Activated T-helper 1 cell treated with anti-CD3 and anti-CD28 coated beads, Interleukin-2, amount 50 U/mL, for 16 hours (primary cell): ENCODE measurements at regions not wholly inside any gene's neighbourhood (a gene's known extent, or its start where the extent isn't known, plus 50 kb on each side); places are given as distances from the start of the nearest gene placed in this dataset.
"Not testable (repeated sequence)": the region's sequence is repeated elsewhere in the genome, so short reads cannot be mapped to it uniquely, and the experiment has no call there.

Source experiments
- DNase-seq, 2 donors: peaks; one replicate each; pipeline ENCODE4 v3.0.0-alpha.2; 2020; ENCODE audit warnings: low read depth in 1 of 2, low spot score in 1 of 2

DNA sequence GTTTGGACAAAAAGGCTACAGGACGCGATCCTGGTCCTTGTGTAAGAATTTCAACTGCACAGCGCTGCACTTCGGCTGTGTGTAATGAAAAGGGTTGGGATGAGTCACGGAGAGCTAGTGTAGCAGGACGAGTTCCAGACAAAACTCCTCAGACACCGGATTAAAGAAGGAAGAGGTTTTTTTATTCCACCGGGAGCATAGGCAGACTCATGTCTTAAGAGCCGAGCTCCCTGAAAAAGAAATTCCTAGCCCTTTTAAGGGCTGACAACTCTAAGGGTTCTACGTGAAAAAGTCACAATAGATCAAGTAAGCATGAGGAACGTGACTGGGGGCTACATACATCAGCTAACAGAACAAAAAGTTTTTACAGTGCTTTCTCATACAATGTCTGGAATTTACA, 54.8 kb upstream of the FAM90A1 start:
- not testable (repeated sequence) for DNase-seq

DNA sequence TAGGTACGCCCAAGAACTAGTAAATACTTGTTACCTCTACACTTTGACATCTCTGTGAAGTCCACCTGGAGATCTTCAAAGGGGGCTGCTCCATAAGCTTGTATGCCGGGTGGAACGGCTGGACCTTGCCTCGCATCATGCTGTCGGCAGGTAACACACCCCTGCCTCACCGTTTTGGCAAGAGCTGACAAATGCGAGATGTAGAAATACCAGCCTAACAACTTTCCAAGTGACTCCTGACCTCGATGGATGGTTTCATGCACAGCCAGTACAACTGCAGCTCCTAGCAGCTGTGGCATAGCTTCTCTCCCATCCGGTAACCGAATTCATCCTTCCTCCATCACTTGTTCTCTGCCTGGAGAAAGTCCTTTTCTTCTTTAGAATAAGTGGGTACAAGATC, 58.3 kb upstream of the FAM90A1 start:
- not testable (repeated sequence) for DNase-seq

DNA sequence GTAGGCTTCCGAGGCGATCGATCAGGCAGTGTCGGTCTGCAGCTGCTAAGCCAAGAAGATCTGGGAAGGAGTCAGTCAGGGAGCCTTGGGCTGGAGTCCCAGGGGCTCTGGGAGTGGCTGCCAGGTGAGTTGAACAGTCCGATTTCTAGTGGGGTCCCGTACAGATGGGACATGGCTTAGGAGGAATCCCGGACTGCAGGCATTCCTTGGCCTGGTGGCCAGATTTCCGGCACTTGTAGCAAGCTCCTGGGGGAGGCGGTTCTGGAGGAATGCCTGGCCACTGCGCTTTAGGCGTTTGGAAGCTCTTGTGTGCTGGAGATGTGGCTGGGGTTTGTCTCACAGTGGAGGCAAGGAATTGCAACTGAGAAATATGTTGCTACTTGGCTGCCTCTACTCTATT, 64.3 kb upstream of the FAM90A1 start:
- not testable (repeated sequence) for DNase-seq

DNA sequence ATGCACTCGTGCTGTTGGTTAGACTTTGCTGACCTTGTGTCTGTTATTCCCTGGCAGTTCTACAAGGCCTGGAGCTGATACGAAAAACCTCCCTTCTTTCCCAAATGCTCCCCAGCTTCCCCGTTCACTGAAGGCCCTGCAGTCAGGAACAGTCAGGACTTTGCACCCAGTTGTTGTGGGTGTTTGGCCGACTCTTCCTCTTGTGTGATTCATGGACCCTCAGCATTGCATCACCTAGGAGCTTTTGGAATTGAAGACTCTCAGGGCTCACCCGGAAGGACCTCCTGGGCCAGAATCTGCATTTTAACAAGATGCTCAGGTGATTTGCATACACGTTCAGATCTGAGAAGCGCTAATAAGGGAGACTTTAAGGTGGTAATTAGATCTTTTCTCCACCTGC, 67.2 kb upstream of the FAM90A1 start:
- DNase-seq = not testable (repeated sequence)

DNA sequence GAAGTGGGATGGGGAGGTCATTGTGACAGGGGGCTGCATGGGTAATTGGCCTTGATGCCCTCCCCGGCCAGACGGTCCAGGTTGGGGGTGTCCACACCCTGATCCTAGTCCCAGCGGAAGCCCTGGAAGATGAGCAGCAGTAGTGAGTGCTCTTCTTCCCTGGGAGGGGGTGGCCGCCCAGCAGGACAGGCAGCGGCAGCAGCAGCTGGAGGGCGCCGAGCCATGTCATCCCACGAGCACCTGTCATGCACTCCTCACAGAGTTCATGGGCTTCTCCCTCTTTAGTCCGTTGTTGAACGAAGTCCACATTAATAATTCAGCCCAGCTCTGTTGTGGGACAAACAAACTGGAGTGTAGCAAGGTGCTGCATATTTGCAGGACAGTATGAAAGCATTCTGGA, 81.2 kb upstream of the FAM90A1 start:
- not testable (repeated sequence) for DNase-seq

DNA sequence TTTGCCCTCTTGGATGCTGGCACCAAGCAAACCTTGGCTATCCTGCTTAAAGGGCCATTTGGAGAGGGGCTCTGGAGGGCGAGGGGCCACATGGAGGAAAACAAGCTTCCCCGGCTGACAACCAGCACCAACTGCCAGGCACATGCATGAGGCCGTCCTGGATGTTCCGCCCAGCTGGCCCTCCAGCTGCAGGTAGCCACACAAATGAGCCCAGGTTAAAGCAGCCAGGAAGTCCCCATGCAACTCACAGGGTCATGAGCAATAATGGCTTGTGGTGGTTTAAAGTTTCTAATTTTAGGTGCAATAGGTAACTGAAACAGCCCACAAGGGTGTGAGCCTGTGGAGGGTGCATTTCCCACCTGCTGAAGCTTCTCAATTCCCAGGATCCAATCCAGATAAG, 88.6 kb upstream of the FAM90A1 start:
- DNase-seq = not testable (repeated sequence)

DNA sequence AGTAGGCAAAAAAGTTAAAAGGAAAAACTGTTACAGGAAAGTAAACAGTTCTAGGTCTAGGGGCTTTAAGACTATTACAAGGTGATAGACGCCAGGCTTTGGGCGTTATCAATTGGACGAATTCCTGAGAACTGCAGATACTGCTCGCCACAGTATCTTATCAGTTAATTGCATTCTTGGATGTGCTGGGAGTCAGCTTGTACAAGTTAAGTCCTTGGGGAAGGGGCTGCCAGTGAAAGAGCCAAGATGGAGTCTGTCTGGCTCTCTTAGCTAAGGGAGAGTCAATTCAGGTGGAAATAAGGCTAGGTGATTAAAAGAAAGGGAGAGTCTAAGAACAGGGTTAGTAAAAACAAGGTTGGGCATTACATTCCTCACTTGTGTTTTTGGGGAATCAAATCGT, 90.3 kb upstream of the FAM90A1 start:
- not testable (repeated sequence) for DNase-seq

DNA sequence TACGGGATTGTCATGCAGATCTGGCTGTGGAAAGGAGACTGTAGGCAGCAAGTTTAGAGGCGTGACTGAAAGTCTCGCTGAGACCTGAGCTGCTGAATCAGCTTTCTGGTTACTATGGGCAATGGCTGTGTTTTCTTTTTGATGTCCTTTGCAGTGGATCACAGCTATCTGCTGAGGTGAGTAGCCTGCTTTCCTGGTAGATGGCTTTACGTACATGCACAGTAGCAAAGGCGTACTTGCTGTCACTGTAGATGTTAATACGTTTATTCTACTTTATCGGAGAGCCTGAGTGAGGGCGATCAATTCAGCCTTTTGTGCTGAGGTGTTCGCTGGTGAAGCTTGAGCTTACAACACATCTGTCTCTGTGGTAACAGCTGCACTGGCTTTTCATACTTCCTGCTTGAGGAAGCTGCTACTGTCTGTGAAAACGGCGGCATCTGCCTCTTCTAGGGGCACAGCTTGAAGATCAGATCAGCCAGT, 92.9 kb upstream of the FAM90A1 start:
- peak in 1 of 2 donors; percentile 4 for DNase-seq

DNA sequence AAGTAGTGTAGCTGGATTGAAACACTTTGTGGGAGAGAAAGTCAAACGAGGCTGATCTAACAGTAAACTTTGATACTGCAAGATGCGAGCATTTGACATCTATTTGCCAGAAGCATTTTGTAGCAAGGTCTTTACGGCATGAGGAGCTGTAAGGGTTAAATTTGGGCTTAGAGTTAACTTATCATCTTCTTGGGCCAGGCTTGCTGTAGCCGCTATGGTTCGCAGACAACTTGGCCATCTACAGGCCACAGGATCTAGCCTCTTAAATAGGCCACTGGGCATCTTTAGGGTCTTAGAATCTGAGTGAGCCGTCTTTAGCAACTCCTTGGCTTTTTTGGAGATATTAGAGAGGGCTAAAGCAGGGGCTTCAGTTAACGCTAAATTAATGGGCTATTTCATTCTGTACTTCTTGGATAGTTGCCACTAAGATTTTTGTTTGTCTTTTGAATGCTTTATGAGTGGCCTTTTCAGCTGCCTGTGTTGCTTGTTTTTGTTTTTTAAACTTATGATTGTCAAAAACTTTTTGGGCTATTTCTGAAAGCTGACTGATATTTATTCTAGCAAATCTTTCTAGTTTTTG, 93.5 kb upstream of the FAM90A1 start:
- DNase-seq = not testable (repeated sequence)

DNA sequence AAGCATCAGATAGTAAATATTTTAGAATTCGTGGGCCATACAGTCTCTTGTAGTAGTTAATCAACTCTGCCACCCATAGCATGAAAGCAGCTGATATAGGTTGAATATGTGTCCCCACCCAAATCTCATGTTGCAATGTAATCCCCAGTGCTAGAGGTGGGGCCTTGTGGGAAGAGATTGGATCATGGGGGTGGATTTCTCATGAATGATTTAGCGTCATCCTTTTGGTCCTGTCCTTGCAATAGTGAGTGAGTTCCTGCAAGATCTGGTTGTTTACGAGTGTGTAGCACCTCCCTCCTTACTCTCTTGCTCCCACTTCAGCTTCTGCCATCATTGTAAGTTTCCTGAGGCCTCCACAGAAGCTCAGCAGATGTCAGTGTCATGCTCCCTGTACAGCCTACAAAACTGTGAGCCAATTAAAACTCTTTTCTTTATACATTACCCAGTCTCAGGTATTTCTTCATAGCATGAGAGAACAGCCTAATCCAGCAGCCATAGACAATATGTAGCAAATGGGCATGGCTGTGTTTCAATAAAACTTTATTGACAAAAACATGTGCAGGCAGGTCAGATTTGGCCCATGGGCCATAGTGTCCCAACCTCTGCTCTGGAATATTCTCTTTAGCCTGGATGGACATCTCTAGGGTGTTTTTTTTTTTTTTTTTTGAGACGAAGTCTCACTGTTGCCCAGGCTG, 97.9 kb upstream of the FAM90A1 start:
- not testable (repeated sequence) for DNase-seq

DNA sequence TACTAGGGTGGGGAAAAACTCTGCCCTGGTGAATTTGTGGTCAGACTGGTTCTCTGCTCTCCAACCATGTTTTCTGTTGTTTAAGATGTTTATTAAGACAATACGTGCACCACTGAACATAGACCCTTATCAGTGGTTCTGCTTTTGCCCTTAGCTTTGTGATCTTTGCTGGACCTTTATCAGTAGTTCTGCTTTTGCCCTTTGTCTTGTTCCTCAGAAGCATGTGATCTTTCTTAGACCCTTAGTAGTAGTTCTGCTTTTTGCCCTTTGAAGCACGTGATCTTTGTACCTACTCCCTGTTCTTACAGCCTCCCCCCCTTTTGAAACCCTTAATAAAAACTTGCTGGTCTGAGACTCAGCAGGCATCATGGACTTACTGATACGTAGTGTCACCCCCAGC, 101.4 kb upstream of the FAM90A1 start:
- not testable (repeated sequence) for DNase-seq

DNA sequence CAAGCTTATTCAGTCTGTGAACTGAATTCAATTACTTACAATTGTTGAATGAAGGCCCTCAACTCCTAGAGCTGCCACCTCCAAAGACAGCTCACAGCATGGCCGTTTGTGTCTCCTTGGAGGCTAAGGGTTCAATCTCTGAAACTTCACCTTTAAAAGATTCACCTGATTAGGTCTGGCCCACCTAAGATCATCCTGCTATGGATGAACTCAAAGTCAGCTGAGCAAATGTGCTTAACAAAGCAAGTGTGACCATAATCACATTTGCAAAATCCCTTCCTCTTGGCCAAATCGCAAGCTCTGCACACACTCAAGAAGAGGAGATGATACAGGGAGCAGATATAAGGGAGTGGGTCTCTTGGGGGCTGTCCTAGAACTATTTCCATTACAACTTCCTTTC, 105.0 kb upstream of the FAM90A1 start:
- DNase-seq = not testable (repeated sequence)

DNA sequence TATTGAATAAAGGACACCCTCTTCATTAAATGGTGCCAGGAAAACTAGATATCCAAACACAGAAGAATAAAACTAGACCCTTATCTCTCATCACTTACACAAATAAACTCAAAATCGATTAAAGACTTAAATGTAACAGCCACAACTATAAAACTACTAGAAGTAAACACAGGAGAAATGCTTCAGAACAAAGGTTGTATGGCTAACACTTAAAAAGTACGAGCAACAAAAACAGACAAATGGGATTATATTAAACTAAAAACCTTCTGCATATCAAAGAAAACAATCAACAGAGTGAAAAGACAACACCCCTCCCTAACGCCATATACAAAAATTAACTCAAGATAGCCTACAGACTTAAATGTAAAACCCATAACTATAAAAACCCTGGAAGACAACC, 104.7 kb upstream of the CLEC6A start:
- DNase-seq = not testable (repeated sequence)

DNA sequence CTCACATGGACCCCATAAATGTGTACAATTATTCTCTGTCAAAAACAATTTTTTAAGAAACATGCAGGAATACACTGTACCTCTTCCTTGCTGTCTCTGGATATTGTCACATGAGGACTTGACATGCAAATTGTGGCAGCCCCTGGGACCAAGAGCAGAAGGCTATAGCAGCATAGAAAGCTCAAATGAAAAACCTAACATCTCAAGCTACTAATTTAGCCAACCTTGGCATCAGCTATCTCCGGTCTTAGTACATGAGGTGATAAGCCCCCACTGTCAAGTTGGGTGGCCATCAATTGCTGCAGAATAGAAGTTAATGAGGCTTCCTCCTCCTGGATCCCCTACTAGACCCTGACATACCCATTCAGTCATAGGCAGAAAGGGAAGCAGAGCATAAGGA, 101.0 kb upstream of the CLEC6A start:
- not testable (repeated sequence) for DNase-seq

DNA sequence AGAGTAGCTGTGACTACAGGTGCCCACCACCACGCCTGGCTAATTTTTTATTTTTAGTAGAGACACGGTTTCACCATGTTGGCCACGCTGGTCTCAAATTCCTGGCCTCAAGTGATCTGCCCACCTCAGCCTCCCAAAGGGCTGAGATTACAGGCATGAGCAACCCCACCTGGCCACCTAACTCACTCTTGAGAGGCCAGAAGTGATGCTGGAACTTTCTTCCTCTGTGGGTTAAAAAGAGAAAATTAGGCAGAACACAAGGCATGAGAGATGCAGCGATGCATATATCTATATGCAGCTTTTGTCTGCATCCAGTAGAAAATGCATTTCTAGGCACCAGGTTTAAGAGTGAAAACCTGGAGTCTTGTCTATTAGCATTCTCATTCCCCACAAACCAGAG, 100.2 kb upstream of the CLEC6A start:
- not testable (repeated sequence) for DNase-seq

DNA sequence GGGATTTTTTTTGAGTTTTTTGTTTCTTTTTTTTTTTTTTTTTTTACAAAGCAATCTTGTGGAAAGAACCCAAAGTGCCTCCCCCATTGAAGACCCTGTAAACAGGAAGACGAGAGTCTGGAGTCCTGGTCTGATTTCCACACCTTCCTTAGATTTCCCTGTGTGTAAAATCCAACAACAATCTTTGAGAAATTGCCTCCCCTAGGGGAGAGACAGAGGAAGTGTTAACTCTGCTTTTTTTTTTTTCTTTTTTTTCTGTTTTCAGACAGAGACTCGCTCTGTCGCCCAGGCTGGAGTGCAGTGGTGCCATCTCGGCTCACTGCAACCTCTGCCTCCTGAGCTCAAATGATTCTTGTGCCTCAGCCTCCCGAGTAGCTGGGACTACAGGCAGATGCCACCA, 82.0 kb upstream of the CLEC6A start:
- DNase-seq = not testable (repeated sequence)

DNA sequence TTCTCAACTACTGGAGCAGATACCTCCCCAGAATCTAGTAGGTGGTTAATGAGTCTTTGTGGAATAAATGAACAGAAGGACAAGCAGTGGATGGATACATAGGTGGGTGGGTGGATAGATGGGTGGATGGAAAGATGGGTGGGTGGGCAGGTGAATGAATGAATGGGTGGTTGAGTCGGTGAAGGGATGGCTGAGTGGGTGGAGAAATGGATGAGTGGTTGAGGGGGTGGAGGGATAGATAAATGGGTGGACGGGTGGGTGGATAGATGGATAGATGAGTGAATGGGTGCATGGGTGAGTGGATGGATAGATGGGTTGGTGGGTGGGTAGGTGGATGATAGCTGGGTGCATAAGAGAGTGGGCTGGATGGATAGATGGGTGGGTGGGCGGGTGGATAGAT, 80.6 kb upstream of the CLEC6A start:
- not testable (repeated sequence) for DNase-seq

DNA sequence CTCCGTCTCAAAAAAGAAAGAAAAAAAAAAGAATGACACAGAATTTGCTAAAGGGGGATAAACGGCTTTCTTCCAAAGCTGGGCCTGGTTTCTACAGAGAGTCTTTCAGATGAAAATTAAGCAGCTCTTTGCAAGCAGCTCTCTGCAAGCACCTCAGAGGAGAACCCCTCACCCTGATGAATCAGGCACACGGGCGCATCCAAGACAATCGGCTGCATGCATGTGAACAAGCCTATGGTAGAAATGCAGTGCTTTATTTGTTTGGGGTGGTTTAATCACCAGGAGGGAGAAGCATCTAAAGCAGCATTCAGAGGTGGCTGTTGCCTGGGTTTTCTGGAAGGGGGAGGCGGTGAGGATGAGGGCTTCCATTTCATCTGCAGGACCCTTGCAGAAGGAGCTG, 78.0 kb upstream of the CLEC6A start:
- DNase-seq = not testable (repeated sequence)

DNA sequence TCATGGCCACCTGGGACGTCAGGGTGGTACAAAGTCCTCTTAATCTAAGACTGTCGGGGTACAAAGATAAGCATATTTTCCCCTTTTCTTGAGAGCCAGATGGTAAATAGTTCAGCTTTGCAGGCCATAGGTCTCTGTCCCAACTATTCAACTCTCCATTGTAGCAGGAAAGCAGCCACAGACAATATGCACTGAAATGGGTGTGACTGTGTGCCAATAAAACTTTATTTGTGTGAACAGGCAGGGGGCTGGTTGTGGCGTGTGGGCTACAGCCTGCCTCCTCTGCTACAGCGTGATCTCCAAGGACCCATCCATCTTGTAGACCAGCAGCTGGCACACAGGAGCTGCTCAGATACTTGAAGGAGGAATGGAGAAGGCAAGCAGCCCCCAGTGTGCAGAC, 73.2 kb upstream of the CLEC6A start:
- not testable (repeated sequence) for DNase-seq

DNA sequence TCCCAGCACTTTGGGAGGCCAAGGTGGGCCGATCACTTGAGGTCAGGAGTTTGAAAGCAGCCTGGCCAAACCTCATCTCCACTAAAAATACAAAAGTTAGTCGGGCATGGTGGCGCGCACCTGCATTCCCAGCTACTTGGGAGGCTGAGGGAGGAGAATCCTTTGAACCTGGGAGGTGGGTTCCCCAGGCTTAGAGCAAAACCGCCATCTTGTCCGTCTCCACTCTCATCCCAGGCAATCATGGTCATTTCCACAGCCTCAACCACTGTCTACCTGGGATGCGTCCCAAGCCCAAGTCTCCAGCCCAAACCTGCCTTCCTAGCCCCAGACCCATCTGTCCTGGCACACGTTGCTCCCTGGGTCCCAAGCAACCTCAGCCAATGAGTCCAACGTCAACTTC, 71.1 kb upstream of the CLEC6A start:
- not testable (repeated sequence) for DNase-seq

DNA sequence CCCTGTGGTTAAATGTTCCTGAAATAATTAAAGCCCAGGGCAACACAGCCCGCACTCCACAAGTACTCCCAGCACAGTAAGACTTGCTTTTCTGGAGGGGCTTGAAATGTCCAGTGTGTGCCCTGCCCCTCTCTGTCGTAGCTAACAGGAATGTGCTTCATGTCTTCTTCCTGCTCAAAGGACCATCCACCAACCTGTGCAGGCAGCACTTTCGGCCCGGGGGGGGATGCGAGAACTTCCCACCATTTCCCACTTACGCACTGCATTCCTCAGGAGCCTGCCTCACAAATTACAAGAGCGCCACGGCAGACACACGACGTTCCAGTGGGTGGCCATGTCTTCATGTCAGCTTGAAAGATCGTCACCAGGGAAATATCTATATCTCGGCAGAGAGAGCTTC, 70.3 kb upstream of the CLEC6A start:
- not testable (repeated sequence) for DNase-seq

DNA sequence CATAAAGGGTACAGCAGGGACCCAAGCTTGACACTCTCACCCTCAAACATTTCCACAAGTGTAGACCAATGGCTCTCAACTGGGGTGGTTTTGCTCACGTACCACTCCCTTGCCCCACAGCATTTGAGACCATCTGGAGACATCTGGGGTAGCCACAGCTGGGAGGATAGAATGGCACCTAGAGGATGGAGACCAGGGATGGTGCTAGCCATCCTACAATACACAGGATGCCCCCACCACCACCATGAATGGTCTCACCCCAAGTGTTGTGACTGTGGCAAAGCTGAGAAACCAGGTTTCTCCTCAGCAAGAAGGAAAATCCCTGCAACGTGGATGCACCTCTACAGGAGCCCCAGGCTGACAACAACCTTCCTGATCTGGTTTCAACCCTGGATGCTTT, 69.1 kb upstream of the CLEC6A start:
- DNase-seq = not testable (repeated sequence)

DNA sequence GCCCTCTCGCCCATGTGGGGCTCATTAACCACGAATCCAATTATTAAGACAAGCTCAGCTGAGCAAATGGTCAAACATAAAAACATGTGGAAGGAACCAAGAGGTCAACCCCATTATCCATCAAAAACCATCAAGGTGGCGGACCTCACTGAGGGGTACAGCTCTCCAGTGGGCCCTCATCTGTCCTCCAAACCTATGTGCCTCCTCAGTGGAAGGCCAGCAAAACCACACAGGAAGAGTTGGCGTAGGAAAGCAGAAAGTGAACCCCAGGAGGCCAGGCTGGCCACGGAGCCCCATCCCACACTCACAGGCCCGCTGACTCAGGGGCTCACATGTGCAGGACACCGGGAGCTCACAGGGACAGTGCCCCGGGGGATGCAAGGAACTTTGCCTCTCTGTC, 66.5 kb upstream of the CLEC6A start:
- not testable (repeated sequence) for DNase-seq
